HEK293 (cell line): ENCODE measurements at regions not wholly inside any gene's neighbourhood (a gene's known extent, or its start where the extent isn't known, plus 50 kb on each side); places are given as distances from the start of the nearest gene placed in this dataset.

ENCODE experiments used
- CTCF ChIA-PET: fragments of 350-600 bp; formaldehyde crosslinking; extraction: SDS; loops from one replicate; lab custom pipeline; 2021; ENCODE audit warnings: antibody characterized with exemption; lab: Yijun Ruan, JAX
- POLR2A ChIA-PET: fragments of 300-600 bp; formaldehyde crosslinking; extraction: SDS; loops from one replicate; lab custom pipeline; 2020; ENCODE audit warnings: antibody characterized with exemption, inconsistent platforms; lab: Yijun Ruan, JAX
- H3K27ac ChIP-seq: fragments of 200-500 bp; sonication (Bioruptor generic); 2 replicates; pipeline ENCODE4 v1.5.1; 2014; ENCODE audit warnings: low read depth, low read length, control low read depth, inconsistent platforms; ENCODE audit errors: extremely low read depth
- H3K36me3 ChIP-seq, 2 experiments: fragments of 200-500 bp in 1 of 2; sonication (Bioruptor generic) in 1 of 2; 1 replicate in 1 of 2; 2 replicates in 1 of 2; pipeline ENCODE4 v1.5.1; 2014 to 2017; ENCODE audit warnings: inconsistent platforms in 2 of 2, low read length in 2 of 2; ENCODE audit not compliant: control insufficient read depth in 2 of 2, insufficient read depth in 1 of 2
- H3K4me1 ChIP-seq: fragments of 200-500 bp; sonication (Bioruptor generic); 2 replicates; pipeline ENCODE4 v1.5.1; 2014; ENCODE audit warnings: mild to moderate bottlenecking, low read length, inconsistent platforms; ENCODE audit not compliant: control insufficient read depth, insufficient read depth
- H3K4me3 ChIP-seq: 2 replicates; pipeline ENCODE4 v1.5.1; 2011; ENCODE audit warnings: low read depth, mild to moderate bottlenecking, control low read depth, low read length, moderate library complexity
- H3K9me3 ChIP-seq: fragments of 200-500 bp; sonication (Bioruptor generic); 2 replicates; pipeline ENCODE4 v1.5.1; 2014; ENCODE audit warnings: low read depth, low read length, inconsistent platforms; ENCODE audit not compliant: control insufficient read depth, insufficient read depth
- HOXD13 ChIP-seq: sonication (generic); formaldehyde crosslinking; IDR thresholded peaks from 2 replicates; pipeline ENCODE4 v1.8.0; 2022; ENCODE audit warnings: missing genetic modification reagents, borderline replicate concordance
- SALL2 ChIP-seq: fragments of 450-650 bp; formaldehyde crosslinking; IDR thresholded peaks from 2 replicates; pipeline ENCODE4 v1.5.0; 2017; ENCODE audit warnings: missing biosample characterization, mild to moderate bottlenecking, missing genetic modification characterization, borderline replicate concordance
- SP7 ChIP-seq: fragments of 450-650 bp; formaldehyde crosslinking; IDR thresholded peaks from 2 replicates; pipeline ENCODE4 v1.5.1; 2016; ENCODE audit warnings: missing biosample characterization, missing genetic modification characterization
- WT1 ChIP-seq: fragments of 450-650 bp; formaldehyde crosslinking; IDR thresholded peaks from 2 replicates; pipeline ENCODE4 v1.5.1; 2016; ENCODE audit warnings: missing biosample characterization, missing genetic modification characterization
- ZBTB6 ChIP-seq: fragments of 450-650 bp; formaldehyde crosslinking; IDR thresholded peaks from 2 replicates; pipeline ENCODE4 v1.5.1; 2017; ENCODE audit warnings: missing biosample characterization, missing genetic modification characterization
- ZFP41 ChIP-seq: fragments of 450-650 bp; formaldehyde crosslinking; IDR thresholded peaks from 2 replicates; pipeline ENCODE4 v1.5.1; 2016; ENCODE audit warnings: missing biosample characterization, missing genetic modification characterization, borderline replicate concordance
- ZIC2 ChIP-seq: fragments of 450-650 bp; formaldehyde crosslinking; IDR thresholded peaks from 2 replicates; pipeline ENCODE4 v1.5.1; 2016; ENCODE audit warnings: missing biosample characterization, missing genetic modification characterization
- ZNF10 ChIP-seq: fragments of 450-650 bp; formaldehyde crosslinking; IDR thresholded peaks from 2 replicates; pipeline ENCODE4 v1.5.1; 2017; ENCODE audit warnings: missing biosample characterization, missing genetic modification characterization
- ZNF133 ChIP-seq: fragments of 450-650 bp; formaldehyde crosslinking; IDR thresholded peaks from 2 replicates; pipeline ENCODE4 v1.5.1; 2016; ENCODE audit warnings: missing biosample characterization, missing genetic modification characterization
- ZNF146 ChIP-seq: fragments of 450-650 bp; formaldehyde crosslinking; IDR thresholded peaks from 2 replicates; pipeline ENCODE4 v1.5.1; 2016; ENCODE audit warnings: missing biosample characterization, missing genetic modification characterization
- ZNF169 ChIP-seq: fragments of 450-650 bp; formaldehyde crosslinking; IDR thresholded peaks from 2 replicates; pipeline ENCODE4 v1.5.1; 2016; ENCODE audit warnings: missing biosample characterization, missing genetic modification characterization
- ZNF223 ChIP-seq: fragments of 450-650 bp; formaldehyde crosslinking; IDR thresholded peaks from 2 replicates; pipeline ENCODE4 v1.5.1; 2016; ENCODE audit warnings: missing biosample characterization, missing genetic modification characterization
- ZNF292 ChIP-seq: fragments of 450-650 bp; formaldehyde crosslinking; IDR thresholded peaks from 2 replicates; pipeline ENCODE4 v1.5.1; 2016; ENCODE audit warnings: low read depth, missing biosample characterization, missing genetic modification characterization, borderline replicate concordance
- ZNF37A ChIP-seq: fragments of 450-650 bp; IDR thresholded peaks from 2 replicates; pipeline ENCODE4 v1.5.1; 2018; ENCODE audit warnings: missing biosample characterization, missing genetic modification characterization
- ZNF513 ChIP-seq: fragments of 450-650 bp; IDR thresholded peaks from 2 replicates; pipeline ENCODE4 v1.5.1; 2018; ENCODE audit warnings: missing biosample characterization, missing genetic modification characterization
- ZNF560 ChIP-seq: fragments of 450-650 bp; formaldehyde crosslinking; IDR thresholded peaks from 2 replicates; pipeline ENCODE4 v1.5.1; 2017; ENCODE audit warnings: missing biosample characterization, missing genetic modification characterization, borderline replicate concordance
- ZNF580 ChIP-seq: fragments of 450-650 bp; formaldehyde crosslinking; IDR thresholded peaks from 2 replicates; pipeline ENCODE4 v1.5.1; 2016; ENCODE audit warnings: missing biosample characterization, missing genetic modification characterization
- ZNF596 ChIP-seq: fragments of 450-650 bp; IDR thresholded peaks from 2 replicates; pipeline ENCODE4 v1.5.0; 2018; ENCODE audit warnings: missing biosample characterization, mild to moderate bottlenecking, missing genetic modification characterization, moderate library complexity
- ZNF621 ChIP-seq: fragments of 450-650 bp; formaldehyde crosslinking; IDR thresholded peaks from 2 replicates; pipeline ENCODE4 v1.5.1; 2017; ENCODE audit warnings: missing biosample characterization, missing genetic modification characterization
- ZNF624 ChIP-seq: fragments of 450-650 bp; formaldehyde crosslinking; IDR thresholded peaks from 2 replicates; pipeline ENCODE4 v1.5.1; 2017; ENCODE audit warnings: missing biosample characterization, missing genetic modification characterization
- ZNF664 ChIP-seq: fragments of 450-650 bp; formaldehyde crosslinking; IDR thresholded peaks from 2 replicates; pipeline ENCODE4 v1.5.1; 2016; ENCODE audit warnings: missing biosample characterization, missing genetic modification characterization
- ZNF747 ChIP-seq: fragments of 450-650 bp; formaldehyde crosslinking; IDR thresholded peaks from 2 replicates; pipeline ENCODE4 v1.5.1; 2016; ENCODE audit warnings: missing biosample characterization, missing genetic modification characterization
- ZNF785 ChIP-seq: fragments of 450-650 bp; formaldehyde crosslinking; IDR thresholded peaks from 2 replicates; pipeline ENCODE4 v1.5.1; 2016; ENCODE audit warnings: missing biosample characterization, missing genetic modification characterization
- TF ChIP-seq, protein P1 (sequence below): fragments of 450-650 bp; formaldehyde crosslinking; IDR thresholded peaks from 2 replicates; pipeline ENCODE4 v1.5.1; 2016; ENCODE audit warnings: missing biosample characterization, missing genetic modification characterization, low read depth

DNA sequence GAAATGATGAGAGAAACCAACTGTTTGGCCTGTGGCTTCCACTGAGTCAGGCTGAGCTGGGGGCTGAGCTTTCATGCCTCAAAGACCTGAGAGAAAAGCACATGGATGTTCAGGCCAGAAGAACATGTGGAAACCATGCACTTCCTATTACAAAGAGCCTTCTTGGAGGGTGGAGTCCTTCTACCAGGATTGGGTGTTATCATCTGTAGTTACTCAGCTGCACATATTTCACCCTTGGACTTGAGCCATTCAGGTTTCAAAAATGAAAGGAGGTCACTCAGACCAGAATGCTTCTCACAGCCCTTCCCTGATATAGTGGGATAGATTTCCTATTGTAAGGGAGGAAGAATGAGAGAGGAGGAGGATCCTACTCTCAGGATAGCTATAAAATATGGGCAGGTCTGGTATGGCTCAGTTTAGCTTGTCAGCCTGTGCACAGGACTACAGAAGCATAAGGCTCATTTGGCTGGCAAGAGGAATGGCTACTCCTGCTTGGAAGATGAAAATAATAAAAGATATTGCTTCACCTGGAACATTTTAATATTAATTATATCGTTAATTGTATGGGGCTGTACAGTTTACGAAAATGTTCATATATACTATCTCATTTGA is 173.6 kb upstream of the TMC3 start:
- CTCF ChIA-PET: no interaction called here

GRCh38 chr15:81544385-81544784 is 170.4 kb upstream of the TMC3 start:
- no peaks in the 10 kb centered on the region for H3K4me1 ChIP-seq
- CTCF ChIA-PET: interaction anchor here (0.5 to 1.0 kb wide), 3 partner anchors 10 to 357 kb away, joined by 3 read pairs; no protein-coding TSS in a partner anchor
- TF ChIP-seq ZBTB6 (no peak), ZNF621 (tag by site-specific recombination) (no peak), SP7 (tag by site-specific recombination) (no peak), ZNF37A (tag by site-specific recombination) (no peak), ZNF513 (no peak), ZNF785 (tag by site-specific recombination) (no peak), ZFP41 (tag by site-specific recombination) (no peak), ZNF223 (tag by site-specific recombination) (no peak), ZNF292 (no peak), ZNF133 (no peak), ZNF560 (tag by site-specific recombination) (no peak), ZNF624 (tag by site-specific recombination) (no peak), ZNF10 (tag by site-specific recombination) (no peak), SALL2 (tag by site-specific recombination) (no peak), ZIC2 (tag by site-specific recombination) (no peak)
- TF ChIP-seq, protein P1, sequence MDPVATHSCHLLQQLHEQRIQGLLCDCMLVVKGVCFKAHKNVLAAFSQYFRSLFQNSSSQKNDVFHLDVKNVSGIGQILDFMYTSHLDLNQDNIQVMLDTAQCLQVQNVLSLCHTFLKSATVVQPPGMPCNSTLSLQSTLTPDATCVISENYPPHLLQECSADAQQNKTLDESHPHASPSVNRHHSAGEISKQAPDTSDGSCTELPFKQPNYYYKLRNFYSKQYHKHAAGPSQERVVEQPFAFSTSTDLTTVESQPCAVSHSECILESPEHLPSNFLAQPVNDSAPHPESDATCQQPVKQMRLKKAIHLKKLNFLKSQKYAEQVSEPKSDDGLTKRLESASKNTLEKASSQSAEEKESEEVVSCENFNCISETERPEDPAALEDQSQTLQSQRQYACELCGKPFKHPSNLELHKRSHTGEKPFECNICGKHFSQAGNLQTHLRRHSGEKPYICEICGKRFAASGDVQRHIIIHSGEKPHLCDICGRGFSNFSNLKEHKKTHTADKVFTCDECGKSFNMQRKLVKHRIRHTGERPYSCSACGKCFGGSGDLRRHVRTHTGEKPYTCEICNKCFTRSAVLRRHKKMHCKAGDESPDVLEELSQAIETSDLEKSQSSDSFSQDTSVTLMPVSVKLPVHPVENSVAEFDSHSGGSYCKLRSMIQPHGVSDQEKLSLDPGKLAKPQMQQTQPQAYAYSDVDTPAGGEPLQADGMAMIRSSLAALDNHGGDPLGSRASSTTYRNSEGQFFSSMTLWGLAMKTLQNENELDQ (tag by site-specific recombination): no peak
- TF ChIP-seq, all 188 proteins: peak for 0
- Histone ChIP-seq H3K27ac (no peak overlapping the region), H3K4me3 (no peak overlapping the region), H3K9me3 (no peaks in the 10 kb centered on the region; the same call in 1 of the 2 replicates), H3K36me3 (no peaks in the 10 kb centered on the region)
- POLR2A ChIA-PET: no interaction called here

More for the DNA sequence above, 173.6 kb upstream of the TMC3 start:
- Histone ChIP-seq H3K36me3 (no peaks in the 10 kb centered on the region), H3K27ac (no peak overlapping the region), H3K9me3 (no peaks in the 10 kb centered on the region; the same call in 1 of the 2 replicates), H3K4me1 (no peaks in the 10 kb centered on the region)
- POLR2A ChIA-PET: no interaction called here
- TF ChIP-seq ZNF664: no peak
- TF ChIP-seq, all 188 proteins: peak for 0
- no peak overlapping the region for H3K4me3 ChIP-seq

DNA sequence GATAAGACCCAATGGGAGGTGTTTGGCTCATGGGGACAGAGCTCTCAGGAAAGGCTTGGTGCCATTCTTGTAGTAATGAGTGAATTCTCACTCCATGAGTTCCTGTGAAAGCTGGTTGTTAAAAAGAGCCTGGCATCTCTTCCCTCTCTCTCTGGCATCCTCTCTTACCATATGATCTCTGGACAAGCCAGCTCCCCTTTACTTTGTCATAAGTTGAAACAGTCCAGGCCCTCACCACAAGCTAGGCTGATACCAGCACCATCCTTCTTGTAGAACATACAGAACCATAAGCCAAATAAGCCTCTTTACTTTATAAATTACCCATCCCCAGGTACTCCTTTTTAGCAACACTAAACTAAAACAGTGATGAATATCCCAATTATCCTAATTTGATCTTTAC is 166.9 kb upstream of the TMC3 start:
- TF ChIP-seq ZNF169: no peak
- no peak for TF ChIP-seq WT1
- no peak for TF ChIP-seq ZNF747 (tag by site-specific recombination)
- no peak for TF ChIP-seq ZNF146
- TF ChIP-seq ZNF596: no peak
- no peak for TF ChIP-seq HOXD13
- no peak for TF ChIP-seq ZNF580 (tag by site-specific recombination)
- no peak for TF ChIP-seq ZNF621 (tag by site-specific recombination)
- ChIA-PET POLR2A (no interaction called here), CTCF (no interaction called here)

More for the DNA sequence above, 166.9 kb upstream of the TMC3 start:
- H3K36me3 ChIP-seq: no peaks in the 10 kb centered on the region
- H3K27ac ChIP-seq: no peak overlapping the region
- no peaks in the 10 kb centered on the region for H3K4me1 ChIP-seq
- H3K9me3 ChIP-seq: no peaks in the 10 kb centered on the region; the same call in 1 of the 2 replicates
- no peak overlapping the region for H3K4me3 ChIP-seq
